ENCODE measurements at regions not wholly inside any gene's neighbourhood (a gene's known extent, or its start where the extent isn't known, plus 50 kb on each side); places are given as distances from the start of the nearest gene placed in this dataset.

- DNase-seq (ENCODE audit: low read depth, low spot score) = no peak
Observed at GRCh38 chr11:32531528-32531927, 52.1 kb upstream of the EIF3M start.

- no peak for DNase-seq (ENCODE audit: low read depth, low spot score)
Observed at GRCh38 chr11:32529994-32530588, 53.5 kb upstream of the EIF3M start.

- peak; percentile 13 for DNase-seq (ENCODE audit: low read depth, low spot score)
Observed at GRCh38 chr11:32527261-32528175, 56.1 kb upstream of the EIF3M start.

GRCh38 chr11:32526760-32527159 lies 56.9 kb upstream of the EIF3M start:
- no peak for DNase-seq (ENCODE audit: low read depth, low spot score)

- DNase-seq (ENCODE audit: low read depth, low spot score) = no peak
Observed at GRCh38 chr11:32511926-32512325, 71.7 kb upstream of the EIF3M start.

- DNase-seq (ENCODE audit: low read depth, low spot score) = no peak
Observed at GRCh38 chr11:32510039-32510438, 73.6 kb upstream of the EIF3M start.

- DNase-seq (ENCODE audit: low read depth, low spot score) = no peak
Observed at GRCh38 chr11:32508780-32509179, 73.4 kb upstream of the WT1 start.

- no peak for DNase-seq (ENCODE audit: low read depth, low spot score)
Observed at GRCh38 chr11:32500001-32500400, 64.7 kb upstream of the WT1 start.

- DNase-seq (ENCODE audit: low read depth, low spot score) = no peak
Observed at GRCh38 chr11:32497951-32498350, 62.6 kb upstream of the WT1 start.

GRCh38 chr11:32494629-32495028 lies 59.3 kb upstream of the WT1 start:
- no peak for DNase-seq (ENCODE audit: low read depth, low spot score)

- DNase-seq (ENCODE audit: low read depth, low spot score) = no peak
Observed at GRCh38 chr11:32489464-32489863, 54.1 kb upstream of the WT1 start.

GRCh38 chr11:32487270-32487669 lies 51.9 kb upstream of the WT1 start:
- no peak for DNase-seq (ENCODE audit: low read depth, low spot score)

GRCh38 chr11:32485733-32486132 lies 50.4 kb upstream of the WT1 start:
- no peak for DNase-seq (ENCODE audit: low read depth, low spot score)
